Astrocyte (in vitro differentiated cells and primary cell): ENCODE measurements at regions not wholly inside any gene's neighbourhood (a gene's known extent, or its start where the extent isn't known, plus 50 kb on each side); places are given as distances from the start of the nearest gene placed in this dataset.

Source experiments
- DNase-seq: peaks from one replicate; pipeline ENCODE4 v3.0.0-alpha.2; 2010; ENCODE audit warnings: low read depth
- FAIRE-seq: peaks from 2 replicates; lab custom pipeline; 2011; peaks lifted over from hg19 to GRCh38; lab: Jason Lieb, UNC
- H2AFZ ChIP-seq: 2 replicates; pipeline ENCODE4 v1.6.0; 2012; ENCODE audit warnings: low read depth, low read length, inconsistent platforms
- H3K27ac ChIP-seq: 2 replicates; pipeline ENCODE4 v1.5.1; 2011; ENCODE audit warnings: low read depth, low read length, inconsistent platforms
- H3K27me3 ChIP-seq: 2 replicates; pipeline ENCODE4 v1.6.0; 2011; ENCODE audit warnings: low read length, inconsistent platforms; ENCODE audit not compliant: insufficient read depth
- H3K36me3 ChIP-seq: 2 replicates; pipeline ENCODE4 v1.5.1; 2011; ENCODE audit warnings: low read length, inconsistent platforms; ENCODE audit not compliant: insufficient read depth
- H3K4me1 ChIP-seq: 2 replicates; pipeline ENCODE4 v1.5.1; 2011; ENCODE audit warnings: low read length, inconsistent platforms; ENCODE audit not compliant: insufficient read depth
- H3K4me2 ChIP-seq: 2 replicates; pipeline ENCODE4 v1.6.0; 2012; ENCODE audit warnings: low read length, inconsistent platforms
- H3K4me3 ChIP-seq: 2 replicates; pipeline ENCODE4 v1.5.1; 2011; ENCODE audit warnings: low read depth, mild to moderate bottlenecking, low read length, inconsistent platforms; ENCODE audit not compliant: insufficient read depth
- H3K79me2 ChIP-seq: 2 replicates; pipeline ENCODE4 v1.6.0; 2012; ENCODE audit warnings: mild to moderate bottlenecking, low read length, inconsistent platforms; ENCODE audit not compliant: insufficient read depth
- H3K9ac ChIP-seq: 2 replicates; pipeline ENCODE4 v1.6.0; 2012; ENCODE audit warnings: mild to moderate bottlenecking, low read length, inconsistent platforms
- H3K9me3 ChIP-seq: 2 replicates; pipeline ENCODE4 v1.5.1; 2012; ENCODE audit warnings: low read depth, mild to moderate bottlenecking, low read length, inconsistent platforms; ENCODE audit not compliant: insufficient read depth
- H4K20me1 ChIP-seq: 2 replicates; pipeline ENCODE4 v1.6.0; 2012; ENCODE audit warnings: low read length, inconsistent platforms; ENCODE audit not compliant: insufficient read depth
- H3K27ac Mint-ChIP-seq: one replicate; pipeline ENCODE4 v1.8.0; 2021; ENCODE audit warnings: mild to moderate bottlenecking, mixed read lengths; ENCODE audit not compliant: unreplicated experiment
- H3K27me3 Mint-ChIP-seq: one replicate; pipeline ENCODE4 v1.8.0; 2021; ENCODE audit warnings: low read depth, mixed read lengths; ENCODE audit not compliant: unreplicated experiment
- H3K36me3 Mint-ChIP-seq: one replicate; pipeline ENCODE4 v1.8.0; 2021; ENCODE audit warnings: low read depth, mixed read lengths; ENCODE audit not compliant: unreplicated experiment
- H3K4me1 Mint-ChIP-seq: one replicate; pipeline ENCODE4 v1.8.0; 2021; ENCODE audit warnings: low read depth, mixed read lengths; ENCODE audit not compliant: unreplicated experiment
- H3K4me3 Mint-ChIP-seq: one replicate; pipeline ENCODE4 v1.8.0; 2021; ENCODE audit warnings: mild to moderate bottlenecking, moderate library complexity, mixed read lengths; ENCODE audit not compliant: unreplicated experiment
- H3K9me3 Mint-ChIP-seq: one replicate; pipeline ENCODE4 v1.8.0; 2021; ENCODE audit warnings: mild to moderate bottlenecking, mixed read lengths; ENCODE audit not compliant: unreplicated experiment
- EZH2 ChIP-seq: IDR thresholded peaks from 2 replicates; pipeline ENCODE4 v1.6.1; 2012; ENCODE audit warnings: mild to moderate bottlenecking, low read length, inconsistent platforms; ENCODE audit not compliant: insufficient read depth
- TF ChIP-seq, protein P1 (sequence below): IDR thresholded peaks from 2 replicates; pipeline ENCODE4 v1.5.1; 2011; ENCODE audit warnings: low read depth, mild to moderate bottlenecking, inconsistent platforms, low read length, moderate library complexity; ENCODE audit not compliant: insufficient read depth

DNA sequence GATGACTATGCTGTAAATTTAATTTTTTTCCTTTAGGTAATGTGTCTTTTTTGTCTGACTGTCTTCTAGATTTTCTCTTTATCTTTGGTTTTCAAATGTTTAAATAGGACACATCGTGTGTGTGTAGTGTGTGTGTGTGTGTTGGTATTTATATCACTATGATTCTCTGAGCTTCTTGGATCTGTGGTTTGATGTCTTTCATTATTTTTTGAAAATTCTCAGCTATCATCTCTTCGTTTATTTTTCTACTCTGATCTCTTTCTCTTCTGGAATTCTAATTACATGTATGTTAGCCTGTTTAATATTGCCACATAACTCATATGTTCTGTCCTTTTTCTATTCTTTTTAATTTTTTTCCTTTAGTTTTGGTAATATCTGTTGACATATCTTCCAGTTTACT is 73.5 kb upstream of the OR10AD1 start:
- Histone ChIP-seq H3K4me2 (no peak overlapping the region), H3K27ac (no peak overlapping the region), H3K4me1 (no peaks in the 10 kb centered on the region), H3K27me3 (peaks cover 2% of the 10 kb centered on the region), H3K4me3 (no peak overlapping the region), H2AFZ (no peak overlapping the region), H4K20me1 (no peaks in the 10 kb centered on the region), H3K9ac (no peak overlapping the region), H3K36me3 (no peaks in the 10 kb centered on the region), H3K9me3 (no peaks in the 10 kb centered on the region), H3K79me2 (no peaks in the 10 kb centered on the region)
- Mint-ChIP-seq H3K27me3 (peaks cover 34% of the 10 kb centered on the region), H3K4me3 (no peak overlapping the region), H3K27ac (no peak overlapping the region), H3K4me1 (no peaks in the 10 kb centered on the region), H3K9me3 (peaks cover 5% of the 10 kb centered on the region), H3K36me3 (no peaks in the 10 kb centered on the region)
- no peak for FAIRE-seq
- no peak for DNase-seq
- TF ChIP-seq EZH2: no peak
- TF ChIP-seq, protein P1, sequence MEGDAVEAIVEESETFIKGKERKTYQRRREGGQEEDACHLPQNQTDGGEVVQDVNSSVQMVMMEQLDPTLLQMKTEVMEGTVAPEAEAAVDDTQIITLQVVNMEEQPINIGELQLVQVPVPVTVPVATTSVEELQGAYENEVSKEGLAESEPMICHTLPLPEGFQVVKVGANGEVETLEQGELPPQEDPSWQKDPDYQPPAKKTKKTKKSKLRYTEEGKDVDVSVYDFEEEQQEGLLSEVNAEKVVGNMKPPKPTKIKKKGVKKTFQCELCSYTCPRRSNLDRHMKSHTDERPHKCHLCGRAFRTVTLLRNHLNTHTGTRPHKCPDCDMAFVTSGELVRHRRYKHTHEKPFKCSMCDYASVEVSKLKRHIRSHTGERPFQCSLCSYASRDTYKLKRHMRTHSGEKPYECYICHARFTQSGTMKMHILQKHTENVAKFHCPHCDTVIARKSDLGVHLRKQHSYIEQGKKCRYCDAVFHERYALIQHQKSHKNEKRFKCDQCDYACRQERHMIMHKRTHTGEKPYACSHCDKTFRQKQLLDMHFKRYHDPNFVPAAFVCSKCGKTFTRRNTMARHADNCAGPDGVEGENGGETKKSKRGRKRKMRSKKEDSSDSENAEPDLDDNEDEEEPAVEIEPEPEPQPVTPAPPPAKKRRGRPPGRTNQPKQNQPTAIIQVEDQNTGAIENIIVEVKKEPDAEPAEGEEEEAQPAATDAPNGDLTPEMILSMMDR: no peak

DNA sequence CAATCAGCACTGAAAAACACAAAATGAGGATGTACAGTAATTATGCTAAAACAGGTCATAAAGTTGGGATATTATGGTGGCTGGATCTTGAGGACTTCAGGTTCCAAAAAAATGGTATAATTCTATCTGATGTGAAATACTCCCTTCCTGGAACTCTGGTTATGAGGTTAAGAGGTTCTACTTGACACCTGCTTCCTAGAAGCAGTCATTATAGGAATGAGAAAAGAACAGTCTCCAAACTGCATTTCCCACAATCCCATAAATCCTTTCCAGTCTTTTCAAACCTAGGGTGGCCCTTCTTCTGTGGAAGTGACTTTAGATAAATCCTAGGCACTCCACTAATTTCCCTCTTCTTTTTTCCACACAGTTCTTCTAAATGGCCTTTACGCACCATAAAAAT is 63.7 kb upstream of the OR10AD1 start:
- no peaks in the 10 kb centered on the region for H3K36me3 Mint-ChIP-seq
- no peaks in the 10 kb centered on the region for H3K9me3 ChIP-seq
- H3K27ac Mint-ChIP-seq: no peak overlapping the region
- no peaks in the 10 kb centered on the region for H3K27me3 ChIP-seq
- no peaks in the 10 kb centered on the region for H4K20me1 ChIP-seq
- H2AFZ ChIP-seq: no peak overlapping the region
- no peaks in the 10 kb centered on the region for H3K27me3 Mint-ChIP-seq
- no peaks in the 10 kb centered on the region for H3K4me1 ChIP-seq
- no peaks in the 10 kb centered on the region for H3K9me3 Mint-ChIP-seq
- DNase-seq: no peak
- no peaks in the 10 kb centered on the region for H3K36me3 ChIP-seq
- H3K4me2 ChIP-seq: no peak overlapping the region
- H3K4me3 Mint-ChIP-seq: no peak overlapping the region
- no peak for FAIRE-seq
- TF ChIP-seq, protein P1: no peak
- no peak for TF ChIP-seq EZH2
- H3K27ac ChIP-seq: no peak overlapping the region
- no peaks in the 10 kb centered on the region for H3K4me1 Mint-ChIP-seq
- H3K9ac ChIP-seq: no peak overlapping the region
- H3K79me2 ChIP-seq: no peaks in the 10 kb centered on the region
- H3K4me3 ChIP-seq: no peak overlapping the region

DNA sequence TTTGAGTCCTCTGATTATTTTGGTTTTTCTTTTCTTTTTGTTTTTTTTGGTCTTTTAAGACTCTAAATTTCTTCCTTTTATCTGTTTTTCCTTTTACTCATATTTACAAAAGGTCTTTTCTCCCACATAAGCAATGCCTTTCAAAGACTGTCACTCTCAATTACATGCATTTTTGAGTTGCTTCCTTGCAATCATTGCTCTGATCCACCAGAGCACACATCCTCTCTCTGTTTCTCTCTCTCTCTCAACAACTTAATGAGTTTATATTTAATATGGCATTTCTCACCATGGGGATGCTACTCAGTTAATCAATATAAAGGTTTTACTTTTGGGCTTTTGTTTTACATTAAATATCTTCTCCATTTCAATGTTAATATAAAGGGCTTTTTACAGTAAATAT is 62.7 kb upstream of the OR10AD1 start:
- H3K9me3 ChIP-seq: no peaks in the 10 kb centered on the region
- DNase-seq (no peak), FAIRE-seq (no peak)
- H3K79me2 ChIP-seq: no peaks in the 10 kb centered on the region
- TF ChIP-seq EZH2: no peak
- TF ChIP-seq, protein P1: no peak
- H3K9me3 Mint-ChIP-seq: no peaks in the 10 kb centered on the region
- no peaks in the 10 kb centered on the region for H3K4me1 Mint-ChIP-seq
- no peaks in the 10 kb centered on the region for H3K4me1 ChIP-seq
- H3K4me2 ChIP-seq: no peak overlapping the region
- H3K36me3 ChIP-seq: no peaks in the 10 kb centered on the region
- no peak overlapping the region for H3K4me3 Mint-ChIP-seq
- H3K27me3 ChIP-seq: no peaks in the 10 kb centered on the region
- no peak overlapping the region for H3K9ac ChIP-seq
- H3K4me3 ChIP-seq: no peak overlapping the region
- H3K27ac Mint-ChIP-seq: no peak overlapping the region
- H2AFZ ChIP-seq: no peak overlapping the region
- H3K36me3 Mint-ChIP-seq: no peaks in the 10 kb centered on the region
- no peaks in the 10 kb centered on the region for H3K27me3 Mint-ChIP-seq
- no peak overlapping the region for H3K27ac ChIP-seq
- H4K20me1 ChIP-seq: no peaks in the 10 kb centered on the region
